Hematopoietic multipotent progenitor cell treated with erythropoietin and hydrocortisone succinate and interleukin-3 and kit ligand, for 8 days (in vitro differentiated cells): ENCODE measurements at regions not wholly inside any gene's neighbourhood (a gene's known extent, or its start where the extent isn't known, plus 50 kb on each side); places are given as distances from the start of the nearest gene placed in this dataset.
A peak's percentile ranks its signal among the peaks of the same experiment; 100 is the strongest.
"Not testable (repeated sequence)": the region's sequence is repeated elsewhere in the genome, so short reads cannot be mapped to it uniquely, and the experiment has no call there.

Experiments used
- DNase-seq: peaks from one replicate; pipeline ENCODE4 v3.0.0-alpha.2; 2015

DNA sequence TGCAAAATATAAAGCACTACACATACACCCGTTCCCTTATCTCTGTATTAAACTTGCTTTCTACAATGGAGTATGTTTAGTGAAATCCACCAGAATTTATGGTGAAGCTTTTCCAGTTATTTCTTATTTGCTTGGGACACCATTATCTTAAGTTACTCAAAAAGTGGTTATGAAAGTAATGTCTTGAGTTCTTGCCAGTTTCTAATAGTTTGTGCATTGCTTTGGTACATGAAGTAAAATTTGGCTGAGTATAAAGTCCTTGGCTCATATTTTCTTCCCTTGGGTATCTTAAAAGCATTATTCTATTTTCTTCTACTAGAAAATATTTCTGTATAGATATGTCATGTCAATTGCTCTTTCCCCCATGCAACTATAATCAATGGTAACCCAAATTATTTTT lies 85.2 kb downstream of the POLR1F start:
- no peak for DNase-seq

DNA sequence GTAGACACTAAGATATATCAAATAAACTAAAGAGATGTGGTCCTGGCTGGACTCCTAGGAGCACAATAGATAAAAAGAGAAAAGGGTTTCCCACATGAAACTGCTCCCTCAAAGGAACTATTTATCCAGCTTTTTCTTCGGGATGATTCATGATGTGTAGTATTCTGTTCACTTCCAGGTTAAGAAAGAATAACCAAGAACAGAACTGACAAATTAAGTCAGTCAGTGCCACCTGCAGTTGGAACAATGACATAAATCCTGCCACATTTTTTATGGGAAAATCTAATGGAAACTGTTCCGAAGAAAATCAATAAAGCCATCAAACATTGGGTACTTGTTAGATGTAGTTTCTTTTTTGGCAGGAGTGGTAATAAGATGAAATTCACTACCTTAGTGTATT lies 87.1 kb downstream of the POLR1F start:
- DNase-seq = no peak

DNA sequence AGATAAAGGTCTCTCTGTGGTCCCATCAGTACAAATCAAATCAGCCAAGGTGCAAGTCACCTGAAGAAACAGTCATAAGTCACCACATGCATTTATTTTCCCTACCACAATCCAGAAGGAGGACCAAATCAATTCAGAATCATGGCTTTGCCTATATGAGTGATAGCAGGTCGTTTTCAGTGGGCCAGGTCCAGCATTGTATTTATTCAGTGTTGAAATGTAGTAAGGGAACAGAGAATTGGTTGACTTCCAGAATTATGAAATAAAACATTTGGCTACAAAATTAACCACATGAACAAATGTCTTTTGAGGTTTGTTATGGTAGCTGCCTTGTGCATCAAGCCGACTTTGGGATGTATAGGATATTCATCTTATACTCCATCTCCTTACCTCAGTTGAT lies 88.4 kb downstream of the POLR1F start:
- no peak for DNase-seq

DNA sequence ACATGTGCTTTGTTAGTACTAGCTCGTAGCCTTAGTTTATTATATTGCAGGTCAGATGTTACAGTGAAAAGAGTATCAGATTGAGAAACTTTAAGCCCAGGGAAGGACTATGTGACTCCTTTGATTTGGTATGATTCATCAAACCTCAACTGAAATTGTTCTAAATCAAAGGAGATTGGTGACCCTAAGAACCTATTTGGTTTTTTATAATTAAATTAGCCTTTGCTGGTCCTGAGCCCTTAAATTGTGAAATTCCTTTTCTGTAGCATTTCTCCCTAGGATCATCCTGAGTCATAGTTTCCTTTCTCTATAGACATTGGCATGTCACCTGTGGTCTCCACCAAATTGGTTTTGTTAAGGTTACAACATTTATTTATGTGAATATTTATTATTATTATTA lies 89.7 kb downstream of the POLR1F start:
- DNase-seq = no peak

DNA sequence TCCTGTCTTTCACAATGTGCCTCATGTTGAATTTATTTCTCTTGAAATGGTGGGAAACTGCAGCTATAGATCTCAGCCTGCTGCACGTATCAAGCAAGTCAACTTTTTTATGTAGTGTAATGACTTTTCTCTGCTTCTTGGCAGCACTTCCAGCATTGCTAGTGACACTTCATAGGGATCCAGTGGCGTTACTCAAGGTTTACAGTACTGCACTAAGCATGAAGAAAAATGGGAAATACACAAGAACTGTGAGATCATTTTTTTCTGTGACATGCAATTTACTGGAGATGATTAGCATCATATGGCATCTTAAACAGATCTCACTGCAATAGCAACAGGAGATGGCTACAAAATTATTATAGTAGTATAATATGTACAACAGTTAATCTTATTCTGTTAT lies 90.9 kb downstream of the POLR1F start:
- no peak for DNase-seq

DNA sequence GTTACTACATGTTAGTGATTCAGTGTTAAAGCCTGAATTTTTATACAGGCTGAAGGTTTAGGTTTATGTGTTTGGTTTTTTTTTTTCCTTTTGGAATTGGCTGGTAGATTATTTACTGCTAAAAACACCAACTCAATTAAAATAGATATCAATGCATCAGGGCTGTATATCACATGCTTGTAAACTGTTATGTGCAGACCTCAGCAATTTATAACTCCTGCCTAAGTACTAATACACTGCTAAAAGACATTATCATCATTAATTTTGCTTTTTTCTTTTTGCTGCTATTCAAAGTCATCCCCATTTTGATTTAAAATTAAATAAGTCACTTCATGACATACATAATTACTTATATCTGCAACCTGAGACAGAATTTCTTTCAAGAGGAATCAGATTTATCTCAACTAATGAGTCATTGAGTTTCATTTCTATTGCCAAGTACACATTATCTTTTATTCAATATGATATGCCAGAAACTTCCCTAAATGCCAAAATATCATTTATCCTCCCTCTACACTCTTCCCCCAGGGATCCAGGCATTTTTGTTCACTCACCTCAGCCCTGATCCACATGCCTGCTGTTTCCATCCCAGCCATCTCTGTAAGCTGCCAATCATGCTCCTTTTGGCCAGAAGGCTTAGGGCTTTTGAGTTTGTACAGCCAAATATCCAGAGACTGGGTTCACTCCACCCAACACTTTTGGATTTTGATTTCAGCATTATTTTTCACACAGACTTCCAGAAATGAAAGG lies 98.5 kb downstream of the POLR1F start:
- no peak for DNase-seq

DNA sequence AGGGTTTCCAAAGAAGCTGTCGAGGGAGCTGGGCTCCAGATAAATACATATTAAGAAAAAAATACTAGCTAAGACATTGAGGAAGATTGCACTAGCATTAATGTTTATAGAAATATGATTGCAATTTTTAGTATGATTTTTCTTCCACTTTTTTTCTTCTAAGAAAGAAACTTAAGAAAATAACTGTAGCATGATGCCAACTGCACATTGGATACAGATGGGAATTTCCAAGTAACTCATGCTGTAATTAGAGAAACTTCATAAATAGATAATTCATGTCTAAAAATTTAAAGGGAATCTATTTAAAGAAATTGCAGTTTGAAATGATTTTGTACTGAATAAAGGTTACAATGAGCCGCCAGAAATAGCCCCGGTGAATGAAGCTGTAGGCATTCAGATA lies 119.4 kb downstream of the POLR1F start:
- no peak for DNase-seq

DNA sequence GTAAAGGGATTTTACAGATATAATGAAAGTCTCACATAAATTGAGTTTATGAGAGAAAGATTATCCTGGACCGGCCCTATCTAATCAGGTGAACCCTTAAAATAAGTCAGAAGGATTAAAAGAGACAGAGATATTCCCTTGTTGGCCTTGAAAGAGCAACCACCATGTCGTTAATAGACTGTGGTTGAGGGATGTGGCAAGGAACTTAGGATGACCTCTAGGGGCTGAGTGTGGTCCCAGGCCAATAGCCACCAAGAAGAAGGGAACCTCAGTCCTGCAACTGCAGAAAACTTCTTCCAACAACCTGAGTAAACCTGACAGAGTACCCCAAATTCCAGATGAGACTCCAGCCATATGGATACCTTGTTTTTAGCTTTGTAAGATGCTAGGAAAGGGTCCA lies 121.5 kb downstream of the POLR1F start:
- DNase-seq = peak; percentile 6

DNA sequence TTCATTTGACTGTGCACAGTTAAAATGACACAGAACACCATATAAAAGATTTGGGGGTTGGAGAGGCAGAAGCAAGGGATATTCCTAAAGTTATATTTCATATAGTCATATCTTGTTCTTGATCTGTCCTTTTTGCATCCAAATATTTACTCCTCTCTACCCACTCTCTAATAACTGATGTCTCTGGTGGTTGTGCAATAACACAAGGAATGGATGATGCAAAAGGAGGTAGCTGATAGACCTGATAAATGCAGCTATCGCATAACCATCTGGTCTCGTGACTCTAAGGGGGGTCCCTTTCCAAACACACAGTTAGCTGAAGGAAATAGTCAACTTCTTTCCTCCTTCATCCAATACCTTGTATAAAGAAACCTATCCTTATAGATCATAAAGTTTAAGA lies 123.1 kb downstream of the POLR1F start:
- no peak for DNase-seq

DNA sequence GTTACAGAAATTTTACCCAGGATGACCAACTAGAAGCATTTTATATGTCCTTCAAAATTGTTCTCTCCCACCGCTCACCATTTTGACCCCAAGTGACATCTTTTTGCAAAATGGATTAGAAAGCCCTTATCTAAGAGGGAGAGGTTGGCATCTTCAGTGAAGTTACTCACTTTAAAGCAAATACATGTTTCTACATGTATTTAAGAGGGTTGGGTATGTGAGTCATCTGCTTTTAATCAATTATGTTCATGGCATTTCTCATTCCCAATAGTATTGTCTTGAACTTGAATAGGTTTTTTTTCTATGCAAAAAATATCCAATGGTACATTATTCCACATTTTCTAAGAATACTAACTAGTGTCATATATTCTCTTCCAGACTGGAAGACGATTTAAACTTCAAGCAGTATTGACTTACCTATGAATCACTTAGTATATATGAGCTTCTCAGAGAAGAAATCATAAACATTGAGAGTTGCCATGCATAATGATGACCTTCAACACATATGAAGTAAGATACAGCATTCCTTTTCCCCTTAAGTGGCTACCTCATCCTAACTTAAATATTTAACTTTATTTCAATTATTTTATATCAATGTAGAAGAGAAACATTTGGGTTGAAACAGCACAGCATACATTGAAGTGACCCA lies 132.8 kb downstream of the POLR1F start:
- DNase-seq = no peak

DNA sequence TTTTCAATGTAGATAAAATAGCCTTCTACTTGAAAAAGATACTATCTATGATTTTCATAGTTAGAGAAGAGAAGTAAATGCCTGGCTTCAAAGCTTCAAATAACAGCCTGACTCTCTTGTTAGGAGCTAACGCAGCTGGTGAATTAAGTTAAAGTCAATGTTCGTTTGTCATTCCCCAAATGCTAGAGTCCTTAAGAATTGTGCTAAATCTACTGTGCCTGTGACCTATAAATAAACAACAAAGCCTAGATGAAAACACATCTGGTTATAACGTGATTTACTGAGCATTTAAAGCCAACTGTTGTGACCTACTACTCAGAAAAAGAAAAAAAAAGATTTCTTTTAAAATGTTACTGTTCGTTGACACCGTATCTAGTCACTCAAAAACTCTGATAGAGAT lies 134.7 kb downstream of the POLR1F start:
- no peak for DNase-seq

DNA sequence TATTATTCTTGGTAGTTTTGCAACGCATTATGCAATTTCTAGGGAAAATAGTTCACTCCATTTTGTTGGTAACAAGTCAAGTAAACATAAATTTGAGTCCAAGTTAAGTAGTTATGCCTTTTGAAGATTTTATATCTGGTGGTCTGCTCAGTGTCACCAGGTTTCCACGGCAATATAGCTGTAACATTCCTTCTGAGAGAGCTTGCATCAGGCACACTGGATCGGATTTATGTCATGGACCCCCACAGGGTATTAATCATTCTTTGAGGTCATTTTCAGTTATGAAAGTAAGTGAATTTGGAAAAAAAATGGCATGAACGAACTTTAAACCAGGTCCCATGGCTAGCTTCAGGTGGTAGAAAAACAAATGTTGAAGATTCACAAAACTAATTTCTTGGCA lies 136.3 kb downstream of the POLR1F start:
- no peak for DNase-seq

DNA sequence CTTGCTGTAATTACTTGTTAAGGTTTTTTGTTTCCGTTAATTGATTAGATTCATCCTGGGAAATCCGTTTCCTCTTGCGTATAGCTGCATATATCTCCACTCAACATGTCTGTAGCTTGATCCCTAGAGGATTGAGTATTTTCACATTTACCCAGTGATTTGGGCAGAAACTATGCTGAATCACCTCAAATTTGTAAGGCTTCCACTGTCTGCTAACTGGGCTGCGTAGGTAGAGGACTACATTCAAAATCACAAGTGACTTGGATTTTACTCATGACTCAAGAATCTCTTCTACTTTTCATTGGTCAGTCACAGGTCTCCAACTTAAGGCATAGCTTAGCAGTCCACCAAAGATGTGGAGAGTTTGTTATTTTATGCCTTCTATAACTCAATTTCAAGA lies 141.8 kb downstream of the POLR1F start:
- no peak for DNase-seq

DNA sequence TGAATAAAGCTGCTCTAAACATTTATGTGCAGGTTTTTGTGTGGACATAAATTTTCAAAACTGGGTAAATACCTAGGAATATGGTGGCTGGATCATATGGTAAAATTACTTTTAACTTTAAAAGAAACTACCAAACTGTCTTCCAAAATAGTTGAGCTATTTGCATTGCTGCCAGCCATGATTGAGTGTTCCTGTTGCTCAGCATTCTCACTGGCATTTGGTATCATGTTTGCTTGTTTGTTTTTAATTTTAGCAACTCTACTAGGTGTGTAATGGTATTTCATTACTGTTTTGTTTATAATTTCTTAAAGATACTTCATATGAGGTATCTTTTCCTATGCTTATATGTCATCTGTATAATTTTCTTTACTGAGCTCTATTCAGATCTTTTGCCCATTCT lies 143.2 kb downstream of the POLR1F start:
- DNase-seq = no peak

DNA sequence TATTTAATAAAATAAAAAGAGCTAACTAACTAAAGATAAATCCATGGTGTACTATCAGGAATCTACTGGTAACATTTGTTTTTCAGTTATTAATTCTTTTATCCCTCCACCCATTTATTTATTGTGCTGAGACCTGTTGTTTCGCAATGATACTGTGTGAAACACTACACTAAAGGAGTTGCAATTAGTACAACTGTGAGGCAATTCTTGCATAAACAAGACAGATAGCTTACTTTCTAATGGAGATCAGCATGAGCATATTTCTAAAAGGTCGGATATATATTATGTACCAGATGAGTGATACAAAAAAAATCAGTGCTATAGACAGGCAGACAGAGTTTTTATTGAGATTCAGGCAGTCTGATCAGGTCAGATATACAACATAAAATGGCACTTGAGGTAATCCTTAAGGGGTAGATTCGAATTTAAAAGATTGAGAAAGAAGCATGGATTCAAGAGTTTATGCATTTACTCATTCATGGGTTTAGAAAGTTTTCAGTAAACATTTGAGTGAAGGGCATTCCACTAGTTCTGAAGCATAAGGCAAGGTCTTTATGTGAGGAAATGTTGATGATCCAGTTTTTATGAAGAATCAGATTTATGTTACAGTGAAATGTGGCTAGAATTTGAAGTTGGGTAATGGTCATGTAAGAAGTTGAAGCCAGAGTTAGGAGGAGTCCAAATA lies 147.6 kb downstream of the POLR1F start:
- no peak for DNase-seq

DNA sequence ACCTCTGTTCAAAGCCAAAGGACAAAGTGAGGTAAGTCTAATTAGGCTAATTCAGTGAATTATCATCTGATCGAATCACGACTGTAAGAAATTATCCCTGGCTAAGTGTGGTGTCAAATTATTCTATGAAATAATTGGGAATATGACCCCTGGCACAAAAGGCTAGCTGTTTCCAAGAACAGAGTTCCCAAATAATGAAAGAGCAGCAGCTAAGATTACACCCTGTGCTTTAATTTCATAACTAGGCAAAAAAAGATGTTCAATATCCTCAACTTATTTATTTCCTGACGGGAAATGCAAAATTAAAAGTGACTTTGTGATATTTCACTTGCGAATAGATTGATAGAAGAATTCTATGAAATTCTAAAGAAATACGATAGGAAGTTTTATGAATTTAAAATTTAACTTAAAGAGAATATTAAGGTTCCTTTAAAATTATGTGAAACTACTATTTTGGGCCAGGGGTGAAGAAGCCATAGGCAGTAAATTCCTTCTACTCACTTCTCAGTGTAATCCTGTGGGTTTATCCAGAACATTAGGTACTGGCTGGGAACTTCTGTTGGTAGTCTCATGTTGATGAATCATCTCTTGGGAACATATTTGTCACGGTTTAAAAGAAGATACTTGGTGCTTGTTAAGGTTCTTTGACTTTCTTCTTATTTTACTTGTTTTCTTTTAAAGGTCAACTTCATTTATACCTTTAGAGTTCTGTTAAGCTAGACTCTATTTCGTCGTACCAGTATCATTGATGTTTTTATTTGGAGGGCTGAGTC lies 148.5 kb downstream of the POLR1F start:
- no peak for DNase-seq

DNA sequence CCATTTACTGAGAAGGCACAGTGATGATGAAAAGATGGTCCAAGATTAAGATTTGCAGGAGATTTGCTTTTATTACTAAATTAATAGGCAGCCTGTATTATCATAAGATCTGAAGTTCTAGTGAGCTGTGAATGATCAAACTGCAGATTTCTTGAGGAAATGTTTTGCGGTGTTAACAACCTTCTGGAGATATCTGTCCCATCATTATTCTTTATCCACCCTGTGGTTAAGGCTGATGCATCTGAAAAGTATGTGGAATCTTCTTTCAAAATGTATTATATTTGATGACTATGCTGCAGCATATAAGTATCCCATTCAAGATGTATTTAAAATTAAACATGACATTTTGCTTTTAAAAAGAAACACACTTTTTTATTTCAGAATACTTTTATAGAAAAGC lies 150.3 kb downstream of the POLR1F start:
- no peak for DNase-seq

DNA sequence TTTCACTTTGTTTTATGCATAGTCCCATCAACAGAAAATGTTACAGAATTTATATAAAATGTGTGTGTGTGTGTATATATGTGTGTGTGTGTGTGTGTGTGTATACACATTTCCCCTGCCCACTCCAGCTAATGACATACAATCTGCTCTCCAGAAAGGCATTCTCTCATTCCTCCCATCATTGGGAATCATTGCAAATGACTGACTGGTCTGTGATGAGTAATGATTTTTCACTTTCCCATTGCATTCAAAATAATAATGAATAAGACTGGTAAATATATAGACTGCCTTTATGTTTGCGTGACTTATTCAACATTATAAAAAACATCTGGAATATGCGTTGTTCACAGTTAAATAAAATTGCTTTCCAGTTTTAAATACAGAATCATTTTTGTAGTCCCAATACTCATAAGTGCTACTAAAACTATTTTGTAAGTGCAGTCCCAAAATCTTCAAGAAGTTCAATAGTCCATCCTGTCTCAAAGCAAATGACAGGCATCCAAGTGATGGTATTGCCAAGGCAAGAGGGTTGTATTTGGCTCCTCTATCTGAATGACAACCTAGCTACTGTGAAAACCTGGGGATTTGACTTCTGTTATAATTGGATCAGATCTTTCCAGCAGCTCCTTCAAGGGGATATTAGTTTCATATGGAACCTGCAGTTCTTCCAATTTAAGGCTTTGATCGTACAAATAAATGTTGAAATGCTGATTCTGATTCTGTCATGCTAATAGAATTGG lies 150.9 kb downstream of the POLR1F start:
- no peak for DNase-seq

DNA sequence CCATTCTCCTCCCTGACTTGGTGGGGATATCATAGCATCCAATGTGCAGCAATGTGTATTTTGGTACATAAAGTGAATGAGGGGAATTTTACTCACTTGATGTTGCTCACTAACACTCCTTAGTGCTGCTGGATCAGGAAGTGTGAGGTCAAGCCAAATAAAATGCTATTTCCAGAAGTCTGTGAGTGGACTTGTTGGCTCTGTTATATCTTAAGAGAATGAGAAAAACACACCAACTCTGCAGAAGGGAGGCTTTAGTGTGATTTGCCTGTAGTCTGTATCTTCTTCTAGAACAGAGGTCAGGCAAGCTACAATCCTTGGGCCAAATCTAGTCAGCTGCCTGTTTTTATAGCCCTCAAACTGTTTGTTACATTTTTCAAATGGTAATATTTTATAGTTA lies 154.3 kb downstream of the POLR1F start:
- no peak for DNase-seq

DNA sequence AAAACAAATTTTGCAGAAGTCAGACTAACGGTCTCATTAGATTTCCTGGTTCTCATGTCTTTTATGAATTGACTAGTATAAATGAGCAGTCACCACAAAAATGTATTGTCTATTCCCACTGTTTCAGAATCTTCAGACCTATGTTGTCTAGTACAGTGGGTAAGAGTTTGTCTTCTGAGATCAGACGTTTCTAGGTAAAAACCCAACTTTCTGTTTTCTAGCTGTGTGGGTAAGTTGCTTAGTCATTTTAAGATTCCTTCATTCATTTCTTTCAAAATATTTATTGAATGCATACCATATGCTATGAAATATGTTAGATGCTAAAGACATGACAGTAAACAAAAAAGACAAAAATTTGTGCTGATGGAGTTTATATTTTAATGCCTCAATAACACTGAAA lies 156.3 kb downstream of the POLR1F start:
- no peak for DNase-seq

DNA sequence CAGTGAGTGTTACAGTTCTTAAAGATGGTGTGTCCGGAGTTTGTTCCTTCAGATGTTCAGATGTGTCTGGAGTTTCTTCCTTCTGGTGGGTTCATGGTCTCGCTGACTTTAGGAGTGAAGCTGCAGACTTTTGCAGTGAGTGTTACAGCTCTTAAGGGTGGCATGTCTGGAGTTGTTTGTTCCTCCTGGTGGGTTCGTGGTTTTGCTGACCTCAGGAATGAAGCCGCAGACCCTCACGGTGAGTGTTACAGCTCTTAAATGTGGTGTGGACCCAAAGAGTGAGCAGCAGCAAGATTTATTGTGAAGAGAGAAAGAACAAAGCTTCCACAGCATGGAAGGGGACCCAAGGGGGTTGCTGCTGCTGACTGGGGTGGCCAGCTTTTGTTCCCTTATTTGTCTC lies 159.6 kb downstream of the POLR1F start:
- DNase-seq = not testable (repeated sequence)

DNA sequence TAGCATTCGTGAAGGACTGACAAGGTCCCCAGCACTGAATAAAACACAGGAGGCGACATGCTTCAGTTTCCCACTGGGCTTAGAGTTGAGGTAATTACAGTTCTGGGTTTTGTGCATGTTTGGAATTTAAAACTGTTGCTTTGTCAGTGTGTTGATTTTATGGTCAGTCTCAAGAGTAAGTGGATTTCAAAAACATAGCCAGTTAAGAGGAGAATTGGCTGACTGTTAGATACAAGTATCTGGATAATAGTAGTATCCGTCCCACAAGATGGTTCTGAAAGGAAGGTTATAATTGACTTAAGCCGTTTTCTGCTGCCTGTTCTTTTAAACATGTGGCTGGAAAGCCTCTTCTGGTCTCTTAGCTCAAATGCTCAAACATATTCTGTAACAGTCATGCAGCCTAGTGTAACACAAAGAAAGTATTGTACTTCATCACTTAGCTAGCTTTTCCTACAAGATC lies 170.9 kb downstream of the POLR1F start:
- DNase-seq = no peak

DNA sequence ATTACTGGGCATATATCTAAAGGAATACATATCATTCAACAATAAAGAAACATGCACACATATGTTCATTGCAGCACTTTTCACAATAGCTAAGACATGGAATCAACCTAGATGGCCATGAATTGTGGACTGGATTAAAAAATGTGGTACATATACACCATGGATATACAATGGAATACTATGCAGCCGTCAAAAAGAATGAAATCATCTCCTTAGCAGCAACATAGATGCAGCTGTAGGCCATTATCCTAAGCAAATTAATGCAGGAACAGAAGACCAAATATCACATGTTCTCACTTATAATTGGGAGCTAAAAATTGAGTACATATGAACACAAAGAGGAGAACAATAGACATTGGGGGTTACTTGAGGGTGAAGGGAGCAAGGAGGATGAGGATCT lies 175.6 kb downstream of the POLR1F start:
- no peak for DNase-seq
